B cell (primary cell): ENCODE measurements at regions not wholly inside any gene's neighbourhood (a gene's known extent, or its start where the extent isn't known, plus 50 kb on each side); places are given as distances from the start of the nearest gene placed in this dataset.

Experiments used
- ATAC-seq: fragments of 200-7000 bp; cut with Tn5 transposase; one replicate; pipeline ENCODE4 v1.10.0; 2021; ENCODE audit warnings: low read depth, mild to moderate bottlenecking, moderate number of reproducible peaks, moderate library complexity
- CTCF ChIA-PET: fragments of 350-600 bp; sonication (Branson Sonifier 250); formaldehyde crosslinking; loops from one replicate; lab custom pipeline; 2021; ENCODE audit warnings: antibody characterized with exemption, inconsistent platforms; lab: Charles Lee
- POLR2A ChIA-PET: fragments of 350-600 bp; sonication (Branson Sonifier 250); formaldehyde crosslinking; loops from one replicate; lab custom pipeline; 2021; ENCODE audit warnings: antibody characterized with exemption; lab: Charles Lee
- DNase-seq: peaks from one replicate; pipeline ENCODE4 v3.0.0; 2013
- H2AFZ ChIP-seq: 2 replicates; pipeline ENCODE4 v1.6.1; 2012; ENCODE audit warnings: mild to moderate bottlenecking, low read depth, low read length; ENCODE audit not compliant: insufficient read depth, poor library complexity, severe bottlenecking
- H3K27ac ChIP-seq, 2 donors: 1 replicate in 1 of 2; 2 replicates in 1 of 2; pipeline ENCODE4 v1.5.1; 2012 to 2013; ENCODE audit warnings: low read length in 2 of 2, mild to moderate bottlenecking in 2 of 2, moderate library complexity in 1 of 2
- H3K27me3 ChIP-seq, 4 experiments: fragments of 200-600 bp in 1 of 4; sonication (generic) in 1 of 4; replicated peaks in 1 of 4; 1 replicate in 2 of 4; 2 replicates in 2 of 4; pipeline versions ENCODE4 v1.6.1 to v1.7.0; 2013 to 2016; ENCODE audit warnings: low read length in 3 of 4, mild to moderate bottlenecking in 2 of 4, mixed read lengths in 1 of 4, moderate library complexity in 1 of 4; ENCODE audit not compliant: insufficient read depth in 4 of 4, control insufficient read depth in 3 of 4; ENCODE audit errors: control extremely low read depth in 1 of 4
- H3K36me3 ChIP-seq, 2 experiments: replicated peaks in 1 of 2; 1 replicate in 1 of 2; 2 replicates in 1 of 2; pipeline versions ENCODE4 v1.6.1 to v1.7.1; 2013; ENCODE audit warnings: low read length in 1 of 2; ENCODE audit not compliant: insufficient read depth in 2 of 2, control insufficient read depth in 1 of 2; ENCODE audit errors: control extremely low read depth in 1 of 2, extremely low read depth in 1 of 2
- H3K4me1 ChIP-seq, 2 donors: fragments of 200-600 bp in 1 of 2; sonication (generic) in 1 of 2; 1 replicate in 1 of 2; 2 replicates in 1 of 2; pipeline versions ENCODE4 v1.5.1 to v1.6.1; 2013 to 2017; ENCODE audit warnings: low read length in 2 of 2; ENCODE audit not compliant: control insufficient read depth in 2 of 2, insufficient read depth in 2 of 2
- H3K4me2 ChIP-seq: replicated peaks from 2 replicates; pipeline ENCODE3; 2012; ENCODE audit warnings: mild to moderate bottlenecking, low read depth, low read length; ENCODE audit not compliant: poor library complexity, severe bottlenecking
- H3K4me3 ChIP-seq, 5 experiments: fragments of 200-600 bp in 1 of 5; sonication (generic) in 1 of 5; 1 replicate in 3 of 5; 2 replicates in 2 of 5; pipeline versions ENCODE4 v1.5.1 to v1.7.0; 2011 to 2016; ENCODE audit warnings: low read length in 4 of 5, mild to moderate bottlenecking in 4 of 5, low read depth in 2 of 5, control low read depth in 1 of 5, moderate library complexity in 1 of 5; ENCODE audit not compliant: insufficient read depth in 1 of 5; ENCODE audit errors: control extremely low read depth in 1 of 5, extremely low read depth in 1 of 5
- H3K79me2 ChIP-seq: fragments of 200-600 bp; sonication (generic); one replicate; pipeline ENCODE4 v1.6.0; 2016; ENCODE audit warnings: low read length; ENCODE audit not compliant: control insufficient read depth, insufficient read depth
- H3K9ac ChIP-seq: fragments of 200-600 bp; sonication (generic); 2 replicates; pipeline ENCODE4 v1.6.1; 2017; ENCODE audit warnings: mild to moderate bottlenecking, low read length, moderate library complexity
- H3K9me3 ChIP-seq, 3 donors: one replicate each; pipeline versions ENCODE4 v1.6.1 to v1.7.1; 2013; ENCODE audit warnings: low read length in 2 of 3; ENCODE audit not compliant: control insufficient read depth in 2 of 3, insufficient read depth in 1 of 3; ENCODE audit errors: control extremely low read depth in 1 of 3
- H4K20me1 ChIP-seq: 2 replicates; pipeline ENCODE4 v1.6.0; 2012; ENCODE audit warnings: mild to moderate bottlenecking, low read length; ENCODE audit not compliant: insufficient read depth, control insufficient read depth, poor library complexity, severe bottlenecking
- H3K27ac Mint-ChIP-seq: one replicate; pipeline ENCODE4 v1.8.0; 2021; ENCODE audit warnings: mixed read lengths
- H3K27me3 Mint-ChIP-seq: one replicate; pipeline ENCODE4 v1.8.0; 2021; ENCODE audit warnings: mixed read lengths
- H3K4me1 Mint-ChIP-seq: one replicate; pipeline ENCODE4 v1.8.0; 2021; ENCODE audit warnings: mixed read lengths
- H3K4me3 Mint-ChIP-seq: one replicate; pipeline ENCODE4 v1.8.0; 2021; ENCODE audit warnings: mixed read lengths
- H3K9me3 Mint-ChIP-seq: one replicate; pipeline ENCODE4 v1.8.0; 2022; ENCODE audit warnings: mixed read lengths; ENCODE audit not compliant: insufficient read depth
- EZH2 ChIP-seq: IDR thresholded peaks from 2 replicates; pipeline ENCODE4 v1.6.1; 2012; ENCODE audit warnings: borderline replicate concordance, low read depth, mild to moderate bottlenecking, moderate library complexity, low read length; ENCODE audit not compliant: insufficient read depth, poor library complexity, severe bottlenecking
- WGBS: methylation state at CpG from one replicate; pipeline ENCODE4 v1.1.5; 2013; ENCODE audit warnings: missing lambda C conversion rate; ENCODE audit not compliant: insufficient coverage; 5-methylcytosine and 5-hydroxymethylcytosine counted together
- intact Hi-C: fragments of 100-400 bp; cut with micrococcal nuclease; formaldehyde crosslinking; loops from one replicate; pipeline ENCODE4 v1.10.0; 2022
- TF ChIP-seq, protein P1 (sequence below): fragments of 200-600 bp; IDR thresholded peaks from one replicate; pipeline ENCODE4 v1.8.0; 2022; ENCODE audit warnings: antibody characterized with exemption, mild to moderate bottlenecking

- no peak for TF ChIP-seq EZH2
- TF ChIP-seq, protein P1, sequence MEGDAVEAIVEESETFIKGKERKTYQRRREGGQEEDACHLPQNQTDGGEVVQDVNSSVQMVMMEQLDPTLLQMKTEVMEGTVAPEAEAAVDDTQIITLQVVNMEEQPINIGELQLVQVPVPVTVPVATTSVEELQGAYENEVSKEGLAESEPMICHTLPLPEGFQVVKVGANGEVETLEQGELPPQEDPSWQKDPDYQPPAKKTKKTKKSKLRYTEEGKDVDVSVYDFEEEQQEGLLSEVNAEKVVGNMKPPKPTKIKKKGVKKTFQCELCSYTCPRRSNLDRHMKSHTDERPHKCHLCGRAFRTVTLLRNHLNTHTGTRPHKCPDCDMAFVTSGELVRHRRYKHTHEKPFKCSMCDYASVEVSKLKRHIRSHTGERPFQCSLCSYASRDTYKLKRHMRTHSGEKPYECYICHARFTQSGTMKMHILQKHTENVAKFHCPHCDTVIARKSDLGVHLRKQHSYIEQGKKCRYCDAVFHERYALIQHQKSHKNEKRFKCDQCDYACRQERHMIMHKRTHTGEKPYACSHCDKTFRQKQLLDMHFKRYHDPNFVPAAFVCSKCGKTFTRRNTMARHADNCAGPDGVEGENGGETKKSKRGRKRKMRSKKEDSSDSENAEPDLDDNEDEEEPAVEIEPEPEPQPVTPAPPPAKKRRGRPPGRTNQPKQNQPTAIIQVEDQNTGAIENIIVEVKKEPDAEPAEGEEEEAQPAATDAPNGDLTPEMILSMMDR, result no peak
- POLR2A ChIA-PET, result no interaction called here
- intact Hi-C loops, result no loop called here
- Mint-ChIP-seq H3K27me3 (no peaks in the 10 kb centered on the region), H3K4me1 (no peaks in the 10 kb centered on the region), H3K27ac (no peak overlapping the region), H3K9me3 (no peaks in the 10 kb centered on the region), H3K4me3 (no peak overlapping the region)
- CTCF ChIA-PET, result no interaction called here
- no peaks in the 10 kb centered on the region for H3K79me2 ChIP-seq
- no peaks in the 10 kb centered on the region for H3K4me1 ChIP-seq
- H3K9ac ChIP-seq, result no peak overlapping the region
- no peaks in the 10 kb centered on the region for H3K9me3 ChIP-seq
- no peak for ATAC-seq
- 100% methylated on average over 2 of the region's 3 CpGs for WGBS
- no peak overlapping the region for H3K27ac ChIP-seq
- no peak overlapping the region for H2AFZ ChIP-seq
- H3K36me3 ChIP-seq, result no peaks in the 10 kb centered on the region
- H3K4me3 ChIP-seq, result no peak overlapping the region
- no peak for DNase-seq
- no peaks in the 10 kb centered on the region for H3K27me3 ChIP-seq
- no peak overlapping the region for H3K4me2 ChIP-seq
- H4K20me1 ChIP-seq, result no peaks in the 10 kb centered on the region
These were observed 97.3 kb downstream of the NKX6-1 start for GRCh38 chr4:84401701-84402306.

- intact Hi-C loops, result no loop called here
- Histone ChIP-seq H3K27ac (no peak overlapping the region), H2AFZ (no peak overlapping the region), H3K4me3 (no peak overlapping the region), H3K36me3 (no peaks in the 10 kb centered on the region), H3K9ac (no peak overlapping the region), H3K79me2 (no peaks in the 10 kb centered on the region), H3K27me3 (no peaks in the 10 kb centered on the region), H3K4me2 (no peak overlapping the region), H3K9me3 (no peaks in the 10 kb centered on the region), H4K20me1 (no peaks in the 10 kb centered on the region), H3K4me1 (no peaks in the 10 kb centered on the region)
- H3K4me1 Mint-ChIP-seq, result no peaks in the 10 kb centered on the region
- ATAC-seq (no peak), DNase-seq (no peak)
- H3K27ac Mint-ChIP-seq, result no peak overlapping the region
- ChIA-PET CTCF (no interaction called here), POLR2A (no interaction called here)
- WGBS, result 86% methylated on average over 3 of the region's 3 CpGs
- peaks cover 7% of the 10 kb centered on the region for H3K27me3 Mint-ChIP-seq
- TF ChIP-seq EZH2, result no peak
- TF ChIP-seq, protein P1, result no peak
- H3K9me3 Mint-ChIP-seq, result no peaks in the 10 kb centered on the region
- H3K4me3 Mint-ChIP-seq, result no peak overlapping the region
These were observed 104.7 kb downstream of the NKX6-1 start for GRCh38 chr4:84394386-84394785.
